Activated CD4-positive, alpha-beta memory T cell treated with anti-CD3 and anti-CD28 coated beads for 36 hours (primary cell): ENCODE measurements at regions not wholly inside any gene's neighbourhood (a gene's known extent, or its start where the extent isn't known, plus 50 kb on each side); places are given as distances from the start of the nearest gene placed in this dataset.

Experiments used
- CTCF ChIA-PET: fragments of 350-600 bp; sonication (Branson Sonifier 250); formaldehyde crosslinking; loops from one replicate; lab custom pipeline; 2021; ENCODE audit warnings: antibody characterized with exemption, inconsistent platforms; lab: Charles Lee
- POLR2A ChIA-PET: fragments of 350-600 bp; sonication (Branson Sonifier 250); formaldehyde crosslinking; loops from one replicate; lab custom pipeline; 2021; ENCODE audit warnings: antibody characterized with exemption; lab: Charles Lee
- DNase-seq: peaks from one replicate; pipeline ENCODE4 v3.0.0-alpha.2; 2020
- H3K27ac Mint-ChIP-seq: one replicate; pipeline ENCODE4 v1.8.0; 2021; ENCODE audit warnings: mixed read lengths
- H3K27me3 Mint-ChIP-seq: one replicate; pipeline ENCODE4 v1.8.0; 2021; ENCODE audit warnings: mixed read lengths
- H3K36me3 Mint-ChIP-seq: one replicate; pipeline ENCODE4 v1.8.0; 2021; ENCODE audit warnings: mixed read lengths
- H3K4me1 Mint-ChIP-seq: one replicate; pipeline ENCODE4 v1.8.0; 2021; ENCODE audit warnings: low read depth, mixed read lengths
- H3K4me3 Mint-ChIP-seq: one replicate; pipeline ENCODE4 v1.8.0; 2021; ENCODE audit warnings: mild to moderate bottlenecking, mixed read lengths
- H3K9me3 Mint-ChIP-seq: one replicate; pipeline ENCODE4 v1.8.0; 2021; ENCODE audit warnings: mixed read lengths
- intact Hi-C: fragments of 100-400 bp; cut with micrococcal nuclease; formaldehyde crosslinking; loops from one replicate; pipeline ENCODE4 v1.15.1; 2023

DNA sequence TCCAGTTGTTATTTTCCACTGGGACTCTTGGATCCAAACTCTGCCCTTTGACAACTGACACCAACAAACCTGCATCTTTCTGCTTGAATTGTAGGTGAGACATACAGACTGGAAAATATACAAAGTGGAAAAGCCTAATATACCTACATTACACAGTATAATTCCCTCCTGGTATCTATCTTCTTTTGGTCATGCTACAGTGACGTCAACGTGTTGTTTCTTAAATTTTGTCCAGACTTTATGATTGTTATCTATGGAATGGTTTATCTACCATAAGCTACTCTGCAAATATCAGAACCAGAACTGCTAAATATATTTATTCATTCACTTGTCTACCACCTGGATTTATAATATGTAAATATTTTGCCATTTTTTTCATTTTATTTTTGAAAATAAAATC, 264.3 kb upstream of the ZPLD1 start:
- POLR2A ChIA-PET, result no interaction called here

DNA sequence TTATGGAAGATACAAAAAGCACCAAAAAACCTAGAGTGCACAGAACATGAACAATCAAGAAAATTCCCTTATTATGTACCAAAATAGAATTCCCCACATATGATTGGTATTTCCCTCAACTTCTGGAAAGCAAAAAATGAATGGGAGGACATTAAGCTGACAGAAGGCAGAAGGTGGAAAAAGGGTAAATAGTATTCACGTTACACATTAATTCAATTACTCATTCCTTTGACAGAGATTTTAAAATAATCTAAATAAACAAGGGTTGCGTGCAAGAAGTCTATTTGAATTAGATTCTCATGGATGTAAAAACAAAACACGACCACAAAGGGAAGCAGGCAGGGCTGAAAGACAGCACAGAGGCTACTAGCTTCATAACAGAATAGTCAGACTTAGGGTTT, 260.5 kb upstream of the ZPLD1 start:
- Mint-ChIP-seq H3K9me3 (no peaks in the 10 kb centered on the region), H3K27ac (no peak overlapping the region), H3K36me3 (no peaks in the 10 kb centered on the region), H3K27me3 (peaks cover 1% of the 10 kb centered on the region), H3K4me3 (no peak overlapping the region), H3K4me1 (peaks cover 2% of the 10 kb centered on the region)
- POLR2A ChIA-PET, result no interaction called here
- CTCF ChIA-PET, result no interaction called here
- intact Hi-C loops, result no loop called here
- DNase-seq, result no peak

More for the DNA sequence above, 264.3 kb upstream of the ZPLD1 start:
- no peaks in the 10 kb centered on the region for H3K9me3 Mint-ChIP-seq
- CTCF ChIA-PET, result no interaction called here
- H3K4me3 Mint-ChIP-seq, result no peak overlapping the region
- intact Hi-C loops, result no loop called here
- H3K4me1 Mint-ChIP-seq, result no peaks in the 10 kb centered on the region
- no peak for DNase-seq
- H3K27ac Mint-ChIP-seq, result no peak overlapping the region
- peaks cover 1% of the 10 kb centered on the region for H3K27me3 Mint-ChIP-seq
- H3K36me3 Mint-ChIP-seq, result no peaks in the 10 kb centered on the region

DNA sequence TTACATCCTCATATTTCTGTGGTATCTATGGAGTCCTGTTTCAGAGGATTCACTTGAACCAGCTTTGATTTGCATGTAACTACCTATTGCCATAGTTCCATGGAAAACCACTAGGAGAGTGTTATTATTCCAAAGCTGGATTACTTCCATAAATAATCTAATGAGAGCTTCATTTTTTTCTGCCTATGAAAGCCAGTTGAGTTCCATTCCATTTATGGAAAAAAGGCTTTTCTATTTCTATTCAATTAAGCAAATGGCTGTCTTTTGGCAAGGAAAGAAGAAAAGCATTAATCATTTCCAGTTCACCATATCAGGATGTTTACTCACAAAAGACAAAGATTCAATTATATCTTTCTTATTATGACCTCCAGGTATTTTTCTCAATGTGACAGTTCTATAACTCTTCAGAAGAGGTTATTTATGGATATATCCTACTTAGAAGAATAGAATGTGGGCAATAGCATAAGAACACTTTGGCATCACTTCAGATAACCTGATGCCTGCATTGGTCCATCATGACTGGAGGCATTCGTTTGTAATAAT, 259.9 kb upstream of the ZPLD1 start:
- H3K4me1 Mint-ChIP-seq, result peaks cover 5% of the 10 kb centered on the region
- intact Hi-C loops, result no loop called here
- no peaks in the 10 kb centered on the region for H3K9me3 Mint-ChIP-seq
- CTCF ChIA-PET, result no interaction called here
- H3K27ac Mint-ChIP-seq, result no peak overlapping the region
- H3K27me3 Mint-ChIP-seq, result peaks cover 1% of the 10 kb centered on the region
- H3K4me3 Mint-ChIP-seq, result no peak overlapping the region
- DNase-seq, result no peak
- POLR2A ChIA-PET, result no interaction called here
- no peaks in the 10 kb centered on the region for H3K36me3 Mint-ChIP-seq

DNA sequence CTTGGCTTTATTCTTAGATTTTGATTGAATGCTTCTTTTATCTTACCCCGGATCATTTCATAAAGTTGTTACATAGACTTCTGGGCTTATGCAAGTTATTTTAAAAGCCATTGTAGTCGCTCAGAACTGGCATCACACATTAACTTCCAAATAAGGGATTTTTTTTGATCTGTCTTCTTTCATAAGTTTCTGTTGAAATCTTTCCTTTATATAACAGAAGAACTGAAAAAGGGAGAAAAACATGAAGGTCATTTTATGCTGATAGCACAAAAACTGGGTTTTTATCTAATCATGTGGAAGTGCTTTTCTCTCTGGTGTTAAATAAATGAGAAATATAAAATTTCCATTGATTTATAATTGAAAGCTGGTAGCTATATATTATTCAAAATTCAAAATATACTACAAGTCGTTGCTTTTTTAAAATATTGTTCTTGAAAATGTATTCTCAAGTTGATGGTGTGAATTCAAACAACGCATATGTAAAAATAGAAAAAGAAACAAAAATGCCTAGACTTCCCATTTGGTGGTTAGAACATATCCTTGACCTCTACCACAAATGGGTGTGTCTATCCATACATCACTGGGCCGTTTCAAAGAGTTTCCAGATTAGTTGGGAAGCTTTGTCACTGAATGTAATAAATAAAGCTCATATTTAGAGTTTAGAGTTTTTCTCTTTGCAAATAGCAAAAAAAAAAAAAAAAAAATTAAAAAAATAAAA, 258.3 kb upstream of the ZPLD1 start:
- H3K27ac Mint-ChIP-seq, result no peak overlapping the region
- DNase-seq, result no peak
- CTCF ChIA-PET, result interaction anchor here (0.7 kb wide), 1 partner anchor 24 kb away, joined by 3 read pairs; no protein-coding TSS in a partner anchor
- peaks cover 1% of the 10 kb centered on the region for H3K27me3 Mint-ChIP-seq
- peaks cover 5% of the 10 kb centered on the region for H3K4me1 Mint-ChIP-seq
- no peaks in the 10 kb centered on the region for H3K9me3 Mint-ChIP-seq
- no peak overlapping the region for H3K4me3 Mint-ChIP-seq
- intact Hi-C loops, result no loop called here
- POLR2A ChIA-PET, result no interaction called here
- H3K36me3 Mint-ChIP-seq, result no peaks in the 10 kb centered on the region

DNA sequence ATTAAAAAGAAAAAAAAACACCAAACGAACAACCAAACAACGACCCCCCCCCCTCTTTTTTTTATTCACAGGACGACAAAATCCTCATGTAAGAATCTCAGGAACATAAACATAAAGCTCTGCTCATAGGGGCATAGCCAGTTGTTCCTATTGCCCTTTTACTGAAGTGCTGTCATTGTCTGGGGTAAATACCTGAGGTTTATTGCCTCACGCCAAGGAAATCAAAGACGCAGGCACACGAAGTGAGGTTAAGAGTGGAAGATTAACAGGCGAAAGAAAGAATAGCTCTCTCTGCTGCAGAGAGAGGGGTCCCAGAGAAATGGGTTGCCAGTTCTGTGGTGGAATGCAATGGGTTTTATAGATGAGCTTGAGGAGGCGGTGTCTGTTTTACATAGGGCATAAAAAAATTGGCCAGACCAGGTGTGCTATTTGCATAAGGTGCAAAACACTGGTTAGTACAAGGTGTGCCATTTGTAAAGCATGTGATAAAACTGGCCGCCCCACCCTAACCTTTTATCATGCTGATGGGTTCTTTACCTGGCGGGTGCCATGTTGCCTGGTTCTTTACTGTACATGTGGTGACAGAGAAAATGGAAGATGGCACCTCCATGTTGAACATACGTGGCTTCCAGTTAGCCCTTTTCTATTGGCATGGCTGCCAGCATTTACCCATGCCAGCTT, 257.6 kb upstream of the ZPLD1 start:
- ChIA-PET POLR2A (no interaction called here), CTCF (no interaction called here)
- Mint-ChIP-seq H3K9me3 (no peaks in the 10 kb centered on the region), H3K4me1 (peaks cover 5% of the 10 kb centered on the region), H3K27ac (no peak overlapping the region), H3K4me3 (no peak overlapping the region), H3K27me3 (peaks cover 1% of the 10 kb centered on the region), H3K36me3 (no peaks in the 10 kb centered on the region)
- intact Hi-C loops, result no loop called here
- no peak for DNase-seq

DNA sequence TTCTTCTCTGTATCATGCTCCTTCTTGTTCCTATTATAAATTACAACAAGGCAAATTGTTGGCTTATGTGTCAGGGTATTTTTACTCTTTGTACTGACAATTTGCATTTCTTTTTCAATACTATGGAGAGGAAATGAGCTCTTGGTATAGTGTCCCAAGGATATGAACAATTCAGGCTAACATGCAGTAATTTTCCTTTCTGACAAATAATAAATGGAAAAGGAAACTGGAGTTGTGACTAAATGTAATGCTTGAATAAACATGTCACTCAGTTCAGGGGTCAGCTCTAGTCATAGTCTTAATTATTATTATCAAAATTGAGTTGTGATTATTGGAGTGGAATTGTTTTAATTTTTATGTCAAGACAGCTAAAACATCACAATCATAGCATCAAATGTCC, 256.0 kb upstream of the ZPLD1 start:
- DNase-seq, result no peak

DNA sequence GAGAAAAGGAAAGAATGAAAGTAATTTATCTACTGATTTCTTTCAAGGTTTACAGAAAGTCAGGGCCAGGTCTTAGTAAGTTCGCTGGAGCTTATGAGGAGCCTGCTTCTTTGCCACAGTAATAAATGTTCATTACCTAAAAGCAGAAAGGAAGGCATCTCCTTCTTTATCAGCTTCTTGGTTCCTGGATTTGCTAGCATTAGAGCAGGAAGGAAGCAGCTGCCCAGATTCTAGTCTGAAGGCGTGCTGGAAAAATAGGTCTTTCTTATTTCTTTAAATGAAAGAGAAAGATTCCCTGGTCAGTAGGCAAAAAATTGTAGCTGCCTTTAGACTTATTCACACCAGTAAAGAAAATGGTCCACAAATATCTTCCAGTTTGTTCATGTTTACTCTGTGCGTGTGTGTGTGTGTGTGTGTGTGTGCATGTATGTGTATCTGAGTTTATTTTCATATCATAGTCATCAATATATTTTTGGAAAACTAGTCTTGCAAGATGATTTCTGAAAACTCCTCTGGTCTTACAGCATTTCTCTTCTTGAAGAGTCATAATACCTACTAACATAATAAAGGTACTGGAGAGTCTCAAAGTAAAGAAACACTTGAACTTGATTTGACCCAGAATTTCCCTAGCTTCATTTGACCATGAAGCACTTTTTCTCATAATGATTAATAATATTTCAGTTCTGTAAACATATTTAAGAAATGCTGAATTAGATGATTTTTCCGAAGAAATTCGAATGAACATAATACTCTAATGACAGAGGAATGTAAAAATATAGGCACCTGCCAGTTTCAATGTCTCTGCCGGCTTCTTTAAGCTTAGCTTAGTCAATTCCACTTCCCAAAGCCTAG, 255.3 kb upstream of the ZPLD1 start:
- intact Hi-C loops, result no loop called here
- POLR2A ChIA-PET, result no interaction called here
- Mint-ChIP-seq H3K4me3 (no peak overlapping the region), H3K36me3 (no peaks in the 10 kb centered on the region), H3K27ac (no peak overlapping the region), H3K9me3 (no peaks in the 10 kb centered on the region), H3K4me1 (peaks cover 5% of the 10 kb centered on the region), H3K27me3 (peaks cover 1% of the 10 kb centered on the region)
- no peak for DNase-seq
- CTCF ChIA-PET, result interaction anchor here (1.0 to 2.1 kb wide), 2 partner anchors 50 to 366 kb away, joined by 3 to 8 read pairs; no protein-coding TSS in a partner anchor

More for the DNA sequence above, 256.0 kb upstream of the ZPLD1 start:
- Mint-ChIP-seq H3K27me3 (peaks cover 1% of the 10 kb centered on the region), H3K4me3 (no peak overlapping the region), H3K36me3 (no peaks in the 10 kb centered on the region), H3K27ac (no peak overlapping the region), H3K9me3 (no peaks in the 10 kb centered on the region), H3K4me1 (peaks cover 5% of the 10 kb centered on the region)
- intact Hi-C loops, result no loop called here
- CTCF ChIA-PET, result interaction anchor here (1.0 to 2.1 kb wide), 2 partner anchors 50 to 365 kb away, joined by 3 to 8 read pairs; no protein-coding TSS in a partner anchor
- POLR2A ChIA-PET, result no interaction called here

DNA sequence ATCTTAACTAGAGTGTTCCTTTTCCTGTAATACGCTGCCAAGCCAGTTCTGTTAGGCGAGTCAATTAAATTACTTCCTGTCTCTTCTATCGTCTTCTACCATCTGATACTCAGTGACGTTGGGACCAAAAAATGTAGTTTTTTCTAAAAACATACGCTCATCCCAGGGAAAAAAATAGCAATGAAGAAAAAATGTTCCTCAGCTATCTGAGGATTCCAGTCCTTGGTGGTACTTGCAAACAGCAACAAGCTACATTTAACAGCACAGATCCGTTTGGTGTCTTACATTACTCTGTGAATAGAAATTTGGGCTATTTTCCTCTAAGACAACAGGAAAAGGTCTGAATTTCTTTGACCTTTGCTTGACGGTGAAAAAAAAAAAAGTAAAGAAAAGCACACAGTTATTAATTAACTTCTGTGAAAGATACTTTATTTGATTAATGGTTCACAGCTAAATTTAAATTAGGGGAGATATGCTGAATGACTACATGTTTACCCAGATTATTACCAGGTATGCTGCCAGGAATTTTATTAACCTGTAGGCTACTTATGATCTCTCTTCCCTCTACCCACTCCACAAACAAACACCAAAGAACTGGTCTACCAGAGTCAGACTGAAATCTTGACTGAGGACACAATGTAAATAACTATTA, 254.4 kb upstream of the ZPLD1 start:
- H3K9me3 Mint-ChIP-seq, result no peaks in the 10 kb centered on the region
- ChIA-PET POLR2A (no interaction called here), CTCF (interaction anchor here (2.1 kb wide), 1 partner anchor 49 kb away, joined by 8 read pairs; no protein-coding TSS in a partner anchor)
- peaks cover 5% of the 10 kb centered on the region for H3K4me1 Mint-ChIP-seq
- H3K4me3 Mint-ChIP-seq, result no peak overlapping the region
- H3K27me3 Mint-ChIP-seq, result no peaks in the 10 kb centered on the region
- no peak overlapping the region for H3K27ac Mint-ChIP-seq
- no peaks in the 10 kb centered on the region for H3K36me3 Mint-ChIP-seq
- DNase-seq, result no peak
- intact Hi-C loops, result no loop called here

DNA sequence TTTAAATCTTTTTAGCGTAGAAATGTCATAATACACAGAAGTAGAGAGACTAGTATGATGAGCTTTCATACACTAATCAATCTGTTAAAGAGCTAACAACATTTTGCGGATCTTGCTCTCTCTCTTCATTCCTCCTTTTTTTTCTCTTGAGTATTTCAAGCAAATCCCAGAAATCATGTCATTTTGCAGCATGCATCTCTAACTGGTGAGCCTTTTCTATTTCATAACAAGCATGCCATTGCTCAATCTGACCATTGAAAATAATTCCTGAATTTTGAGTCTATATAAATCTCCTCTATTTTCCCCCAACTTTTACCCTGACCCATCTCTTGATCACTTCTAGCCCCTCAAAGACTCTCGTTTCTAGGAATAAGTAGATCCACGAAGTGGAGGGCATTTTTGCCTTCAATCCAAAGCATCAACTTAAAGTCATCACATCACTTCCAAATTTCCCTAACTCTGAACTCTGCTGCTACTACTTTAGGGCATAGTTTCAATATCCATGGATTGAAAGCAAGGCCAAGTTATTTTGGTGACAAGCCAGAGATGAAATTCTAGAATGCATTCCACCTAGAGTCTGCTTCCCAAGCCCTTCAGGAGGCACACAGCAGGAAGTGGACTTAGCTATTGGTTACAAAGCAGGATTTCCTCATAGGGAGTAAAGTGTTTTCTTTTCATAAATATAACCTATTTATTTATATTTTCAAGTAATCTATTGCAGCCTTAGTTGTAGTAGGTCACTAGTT, 253.5 kb upstream of the ZPLD1 start:
- ChIA-PET CTCF (no interaction called here), POLR2A (no interaction called here)
- intact Hi-C loops, result no loop called here
- no peaks in the 10 kb centered on the region for H3K36me3 Mint-ChIP-seq
- peaks cover 5% of the 10 kb centered on the region for H3K4me1 Mint-ChIP-seq
- no peak for DNase-seq
- no peaks in the 10 kb centered on the region for H3K9me3 Mint-ChIP-seq
- no peaks in the 10 kb centered on the region for H3K27me3 Mint-ChIP-seq
- no peak overlapping the region for H3K4me3 Mint-ChIP-seq
- H3K27ac Mint-ChIP-seq, result no peak overlapping the region

DNA sequence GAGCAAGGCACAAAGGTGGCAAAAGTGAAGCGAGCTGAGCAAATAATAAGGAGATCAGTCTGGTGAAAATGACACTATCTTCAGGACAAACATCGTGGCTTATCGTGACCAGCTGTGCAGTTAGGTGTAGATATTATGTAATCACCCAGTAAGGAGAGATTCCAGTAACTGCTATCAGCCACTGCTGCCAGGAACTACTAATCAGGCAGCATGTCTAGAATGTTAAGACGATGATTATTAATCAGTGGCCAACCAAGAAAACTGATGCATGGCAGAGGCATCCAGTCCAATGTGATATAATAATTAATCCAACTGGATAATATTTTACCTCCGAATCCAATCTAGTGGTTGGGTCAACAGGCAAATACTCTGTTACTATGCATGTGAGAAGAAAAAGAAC, 252.7 kb upstream of the ZPLD1 start:
- no peak overlapping the region for H3K4me3 Mint-ChIP-seq
- peaks cover 5% of the 10 kb centered on the region for H3K4me1 Mint-ChIP-seq
- CTCF ChIA-PET, result interaction anchor here (0.8 to 1.4 kb wide), 2 partner anchors 43 to 488 kb away, joined by 3 to 4 read pairs; no protein-coding TSS in a partner anchor
- no peaks in the 10 kb centered on the region for H3K9me3 Mint-ChIP-seq
- no peak for DNase-seq
- intact Hi-C loops, result no loop called here
- no peak overlapping the region for H3K27ac Mint-ChIP-seq
- H3K36me3 Mint-ChIP-seq, result no peaks in the 10 kb centered on the region
- POLR2A ChIA-PET, result no interaction called here
- H3K27me3 Mint-ChIP-seq, result no peaks in the 10 kb centered on the region

DNA sequence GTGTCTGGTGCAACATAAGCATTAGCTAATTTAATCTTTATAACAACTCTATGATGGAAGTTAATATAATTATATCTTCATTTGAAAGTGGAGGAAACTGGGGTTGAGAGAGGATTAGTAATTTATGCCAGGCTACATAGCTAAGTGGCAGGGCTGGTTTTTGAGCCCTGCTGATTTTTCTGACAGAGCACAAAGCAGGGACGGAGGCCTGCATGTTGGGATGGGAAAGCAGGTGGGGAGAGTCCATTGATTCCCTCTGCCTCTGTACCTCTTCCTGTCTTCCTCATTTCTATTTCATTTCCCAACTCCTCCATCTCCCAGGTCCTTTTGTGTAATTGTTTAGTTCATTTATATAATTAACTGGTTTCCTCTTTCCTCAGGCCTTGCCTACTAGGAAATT, 251.6 kb upstream of the ZPLD1 start:
- H3K27ac Mint-ChIP-seq, result no peak overlapping the region
- H3K27me3 Mint-ChIP-seq, result no peaks in the 10 kb centered on the region
- ChIA-PET CTCF (interaction anchor here (0.7 to 1.4 kb wide), 2 partner anchors 26 to 42 kb away, joined by 3 to 4 read pairs; no protein-coding TSS in a partner anchor), POLR2A (no interaction called here)
- peaks cover 5% of the 10 kb centered on the region for H3K4me1 Mint-ChIP-seq
- intact Hi-C loops, result no loop called here
- DNase-seq, result no peak
- H3K36me3 Mint-ChIP-seq, result no peaks in the 10 kb centered on the region
- no peak overlapping the region for H3K4me3 Mint-ChIP-seq
- no peaks in the 10 kb centered on the region for H3K9me3 Mint-ChIP-seq
